NCI-H128 (cell line): ENCODE measurements at regions not wholly inside any gene's neighbourhood (a gene's known extent, or its start where the extent isn't known, plus 50 kb on each side); places are given as distances from the start of the nearest gene placed in this dataset.
"Not testable (repeated sequence)": the region's sequence is repeated elsewhere in the genome, so short reads cannot be mapped to it uniquely, and the experiment has no call there.

Source experiments
- DNase-seq: peaks from one replicate; lab custom pipeline; 2025; ENCODE audit not compliant: unreplicated experiment; lab: John Stamatoyannopoulos, UW

DNA sequence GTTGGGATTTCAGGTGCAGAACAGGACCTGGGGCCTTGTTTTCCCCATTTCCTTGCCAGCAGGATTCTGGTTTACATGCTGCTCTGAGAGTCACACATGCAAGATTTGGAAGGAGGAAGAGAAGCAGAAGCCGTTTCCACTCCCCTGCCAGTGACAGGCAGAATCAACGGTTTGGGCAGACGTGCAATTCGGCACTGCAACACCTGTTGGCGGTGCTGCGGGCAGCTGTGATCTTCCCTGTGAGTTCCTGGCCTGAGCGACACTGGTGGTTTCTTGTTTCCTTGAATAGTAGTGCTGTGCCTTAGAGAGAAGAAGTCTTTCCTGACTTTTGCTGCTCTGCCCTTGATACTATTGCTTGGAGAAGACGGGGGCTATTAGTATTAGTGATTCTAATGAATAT, 1126.2 kb downstream of the TYW1 start:
- no peak for DNase-seq

DNA sequence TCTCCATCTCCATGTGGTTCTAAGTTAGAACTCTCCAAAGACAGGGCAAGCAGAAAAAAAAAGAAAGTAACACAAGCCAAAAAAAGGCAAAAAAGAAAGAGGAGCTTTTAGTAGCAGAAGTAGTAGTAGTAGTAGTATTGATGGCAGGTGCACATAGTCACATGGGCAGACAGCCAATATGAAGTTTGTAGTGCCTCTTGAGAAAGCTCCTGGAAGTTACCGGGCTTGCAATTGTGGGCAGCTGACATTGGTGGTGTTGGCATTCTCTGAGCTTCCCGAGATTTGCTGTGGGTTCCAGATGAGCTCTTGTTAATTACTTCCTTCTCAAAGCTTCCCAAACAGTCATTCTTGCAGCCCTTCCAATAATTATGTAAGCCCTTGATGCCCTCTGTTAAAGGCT, 1128.5 kb downstream of the TYW1 start:
- DNase-seq = peak; percentile 52

DNA sequence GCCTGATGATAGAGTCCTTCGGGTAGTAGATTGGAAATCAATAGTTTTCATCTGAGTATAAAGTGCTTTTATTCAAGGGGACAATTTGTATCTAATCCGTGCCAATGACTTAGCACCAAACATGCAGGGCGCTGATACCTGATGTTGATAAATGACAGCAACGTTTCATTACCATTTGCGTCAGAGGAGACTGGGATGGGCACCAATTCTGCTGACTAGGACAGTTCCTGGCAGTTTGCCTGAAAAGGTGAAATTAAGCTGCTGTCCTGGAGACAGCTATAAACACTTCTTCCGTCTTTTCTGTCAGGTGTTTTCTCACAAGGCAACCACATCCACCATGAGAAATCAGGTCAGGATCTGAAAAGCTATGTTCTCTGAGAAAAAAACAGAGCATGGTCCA, 1136.4 kb downstream of the TYW1 start:
- DNase-seq = no peak

DNA sequence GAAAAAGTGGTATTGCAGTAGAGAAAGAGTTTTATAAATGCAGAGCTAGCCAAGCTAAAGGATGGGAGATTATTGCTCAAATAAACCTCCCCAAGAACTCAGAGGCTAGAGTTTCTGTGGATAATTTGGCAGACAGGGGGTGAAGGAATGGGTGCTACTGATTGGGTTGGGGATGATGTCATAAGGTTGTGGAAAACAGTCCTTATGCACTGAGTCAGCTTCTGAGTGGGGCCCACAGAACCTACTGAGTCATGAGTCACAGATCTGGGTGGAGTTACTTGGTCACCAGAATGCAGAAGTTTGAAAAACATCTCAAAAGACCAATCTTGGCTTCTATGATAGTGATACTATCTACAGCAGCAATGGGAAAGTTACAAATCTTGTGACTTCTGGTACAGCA, 1146.7 kb downstream of the TYW1 start:
- DNase-seq = no peak

DNA sequence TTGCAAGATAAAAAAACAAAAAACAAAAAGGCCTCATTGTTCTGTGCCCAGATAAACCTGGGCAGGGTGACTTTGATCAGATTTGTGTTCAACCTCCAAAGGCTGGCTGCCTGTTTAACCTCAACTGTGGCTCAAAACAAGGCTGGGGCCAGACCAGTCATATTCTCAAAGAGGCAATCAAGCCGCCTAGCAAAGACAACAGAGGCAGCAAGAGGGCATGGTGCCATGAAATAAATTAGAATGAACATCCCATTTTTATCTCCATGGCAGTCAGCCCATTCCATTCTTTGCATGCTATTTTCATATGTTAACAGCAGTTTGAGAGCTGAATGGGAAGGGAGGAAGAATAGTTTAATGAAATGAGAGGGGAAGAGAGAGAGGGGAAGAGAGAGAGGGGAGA, 1150.3 kb downstream of the TYW1 start:
- no peak for DNase-seq

DNA sequence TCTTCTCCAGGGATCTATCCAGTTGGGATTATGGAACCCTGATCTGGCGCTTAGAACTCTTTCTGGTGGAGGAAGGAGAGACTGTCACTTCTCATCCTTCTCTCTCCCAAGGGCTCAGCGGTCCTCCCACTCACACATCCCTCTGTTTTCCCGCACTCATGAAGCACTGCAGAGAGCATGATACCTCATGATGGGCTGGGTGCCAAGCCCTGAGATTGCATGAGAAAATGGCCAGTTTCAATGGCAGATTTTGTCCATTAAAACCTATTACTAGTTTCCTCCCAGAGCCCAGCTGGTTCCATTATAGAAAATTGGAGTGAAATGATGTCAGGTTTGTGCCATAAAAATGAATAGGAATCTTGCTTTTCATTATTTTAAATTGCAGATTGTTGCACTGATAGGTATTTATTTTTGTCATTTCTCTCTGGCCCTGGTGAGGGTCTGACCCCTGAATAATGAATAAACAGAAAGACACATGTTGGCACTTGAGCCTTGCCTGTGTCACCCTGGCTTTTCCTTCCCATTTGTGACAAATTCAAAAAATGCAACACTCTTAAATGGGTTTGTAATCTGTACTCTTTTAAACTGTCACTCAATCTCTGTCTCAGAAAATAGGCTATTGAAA, 1151.1 kb downstream of the TYW1 start:
- DNase-seq = peak; percentile 56

DNA sequence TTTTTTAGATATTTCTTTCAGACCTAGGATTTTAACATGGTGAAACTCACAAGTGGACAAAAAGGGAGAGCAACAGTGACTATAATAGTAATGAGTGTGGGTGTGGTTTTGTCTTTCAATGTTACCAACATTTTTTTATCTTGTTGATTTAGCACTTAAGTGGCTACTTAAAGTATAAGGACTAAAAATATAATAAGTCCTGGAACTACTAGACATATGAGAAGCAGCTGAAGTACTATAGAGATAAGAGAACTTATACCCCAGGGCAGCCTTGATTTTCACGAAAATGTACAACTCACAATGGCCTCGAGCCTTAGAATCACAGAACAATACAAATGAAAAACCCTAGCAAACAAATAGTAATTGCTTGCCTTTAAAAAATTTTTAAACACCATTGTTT, 1151.8 kb downstream of the TYW1 start:
- DNase-seq = peak; percentile 61

DNA sequence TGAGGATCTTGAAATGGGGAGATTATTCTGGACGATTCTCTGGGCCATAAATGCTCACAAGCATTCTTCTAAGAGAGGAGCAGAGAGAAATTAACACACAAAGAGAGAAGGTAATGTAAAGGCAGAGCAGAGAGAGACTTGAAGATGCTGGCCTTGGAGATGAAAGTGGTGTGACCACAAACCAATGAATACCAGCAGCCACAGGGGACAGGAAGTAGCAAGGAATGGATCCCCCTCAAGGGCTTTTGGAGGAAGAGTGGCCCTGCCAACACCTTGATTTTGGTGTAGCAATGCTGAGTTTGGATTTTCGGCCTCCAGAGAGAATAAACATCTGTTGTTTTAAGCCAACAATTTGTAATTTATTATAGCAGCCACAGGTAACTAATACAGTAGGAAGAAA, 1155.6 kb downstream of the TYW1 start:
- DNase-seq = no peak

DNA sequence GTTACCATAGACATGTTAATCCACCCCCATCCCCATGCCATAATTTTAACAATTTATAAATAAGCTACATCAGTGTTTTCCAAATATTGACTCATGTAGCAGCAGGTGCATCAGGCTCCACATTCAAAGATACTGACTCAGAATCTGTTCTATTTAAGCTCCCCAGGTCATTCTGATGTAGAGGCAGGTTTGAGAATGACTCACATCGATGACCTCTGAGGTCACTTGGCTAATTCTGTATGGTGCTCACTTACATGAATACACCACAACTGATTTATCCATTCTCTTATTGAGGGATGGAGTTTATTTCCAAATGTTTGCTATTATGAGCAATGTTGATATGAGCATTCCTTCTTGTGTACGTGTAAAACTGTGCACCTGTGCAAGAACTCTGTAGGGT, 1159.0 kb downstream of the TYW1 start:
- DNase-seq = no peak

DNA sequence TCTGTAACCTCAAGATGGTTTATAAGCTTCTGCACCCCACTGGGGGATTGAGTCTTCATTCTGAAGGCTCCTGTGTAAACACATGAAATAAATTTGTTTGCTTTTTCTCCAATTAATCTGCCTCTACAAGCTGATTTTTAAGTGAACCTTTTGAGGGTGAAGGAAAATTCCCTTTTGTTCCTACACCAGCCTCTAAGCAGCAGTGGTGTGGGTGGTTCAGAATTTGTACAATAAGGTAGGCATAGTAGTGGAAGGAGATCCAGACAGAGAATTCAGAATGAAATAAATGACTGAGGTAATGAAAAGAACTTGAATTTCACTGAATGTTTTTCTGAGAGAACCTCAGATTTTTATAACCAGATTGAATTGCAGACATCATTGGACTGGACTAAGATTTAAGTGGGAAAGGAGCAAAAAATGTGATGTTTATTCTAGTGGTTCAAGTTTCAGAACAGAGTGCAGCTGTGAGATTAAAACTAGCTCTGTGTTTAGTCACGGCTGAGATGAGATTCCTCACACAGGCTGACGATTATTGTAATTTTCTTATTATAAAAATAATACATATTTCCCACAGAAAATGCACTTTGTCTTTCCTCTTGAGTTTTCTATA, 1162.2 kb downstream of the TYW1 start:
- DNase-seq = no peak

DNA sequence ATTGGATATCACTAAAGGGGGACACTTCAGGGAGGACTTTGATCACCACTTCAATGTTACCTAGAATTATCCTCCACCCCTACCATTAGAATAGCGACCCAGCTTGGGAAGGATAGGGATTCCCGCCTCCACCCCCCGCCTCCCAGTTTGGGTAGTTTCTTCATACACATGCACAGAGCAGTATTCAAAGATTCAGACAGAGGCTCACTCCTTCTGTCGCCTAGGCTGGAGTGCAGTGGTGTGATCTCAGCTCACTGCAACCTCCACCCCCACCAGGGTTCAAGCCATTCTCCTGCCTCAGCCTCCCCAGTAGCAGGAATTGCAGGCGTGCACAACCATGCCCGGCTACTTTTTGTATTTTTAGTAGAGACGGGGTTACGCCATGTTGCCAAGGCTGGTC, 1166.1 kb downstream of the TYW1 start:
- DNase-seq = no peak

DNA sequence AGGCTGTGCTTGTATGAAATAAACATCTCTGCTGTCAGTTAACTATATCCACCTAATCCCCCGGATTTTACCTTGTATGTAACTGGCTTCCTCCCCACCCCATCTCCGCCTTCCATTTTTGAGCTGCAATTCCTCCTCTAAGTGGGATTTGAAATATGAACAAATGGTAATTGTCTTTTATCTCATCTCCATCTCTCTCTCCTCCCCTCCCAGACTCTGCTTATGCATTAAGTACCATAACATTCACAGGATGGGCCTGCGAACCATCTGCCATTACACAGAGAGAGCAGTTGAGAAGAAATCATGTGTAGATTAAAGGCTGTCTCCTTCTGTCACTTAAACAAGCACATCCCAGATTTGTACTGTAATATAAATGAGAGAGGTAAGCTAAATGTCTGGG, 1169.9 kb downstream of the TYW1 start:
- DNase-seq = no peak

DNA sequence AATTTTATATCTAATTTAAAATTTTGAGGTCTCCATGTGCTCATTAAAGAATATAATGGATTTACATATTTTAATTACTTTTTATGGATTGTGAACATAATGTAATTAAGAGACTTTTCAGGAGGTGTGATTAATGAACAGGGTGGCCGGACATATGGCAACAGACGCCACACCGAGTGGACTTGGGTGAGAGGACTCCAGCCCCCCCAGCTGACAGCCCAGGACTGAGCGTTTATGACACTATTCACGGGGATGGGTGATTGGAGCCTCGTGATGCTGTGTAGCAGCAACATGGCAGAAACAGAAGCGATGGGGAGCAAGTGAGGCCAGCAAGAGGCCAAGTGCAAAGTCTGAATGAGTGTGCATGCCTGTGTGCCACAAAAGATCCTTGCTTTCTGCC, 1176.9 kb downstream of the TYW1 start:
- no peak for DNase-seq

DNA sequence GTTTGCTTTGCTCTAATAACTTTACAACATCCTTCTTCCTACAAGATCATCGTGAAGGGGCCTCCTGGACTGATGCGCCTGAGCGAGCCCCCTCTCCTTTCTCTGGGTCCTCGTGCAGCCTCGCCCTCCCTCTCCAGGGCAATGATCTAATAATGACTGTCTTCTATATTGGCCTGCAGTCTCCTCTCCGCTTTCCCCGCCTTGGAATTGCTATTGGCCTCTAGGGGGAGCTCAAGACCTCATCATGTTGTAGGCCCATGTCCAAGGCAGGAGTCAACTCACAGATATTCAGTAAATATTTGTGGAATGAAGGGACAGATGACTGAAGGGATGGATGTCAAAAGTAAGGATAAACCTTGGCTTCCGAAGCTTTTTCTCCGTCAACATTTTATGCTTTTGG, 1180.3 kb downstream of the TYW1 start:
- DNase-seq = peak; percentile 24

DNA sequence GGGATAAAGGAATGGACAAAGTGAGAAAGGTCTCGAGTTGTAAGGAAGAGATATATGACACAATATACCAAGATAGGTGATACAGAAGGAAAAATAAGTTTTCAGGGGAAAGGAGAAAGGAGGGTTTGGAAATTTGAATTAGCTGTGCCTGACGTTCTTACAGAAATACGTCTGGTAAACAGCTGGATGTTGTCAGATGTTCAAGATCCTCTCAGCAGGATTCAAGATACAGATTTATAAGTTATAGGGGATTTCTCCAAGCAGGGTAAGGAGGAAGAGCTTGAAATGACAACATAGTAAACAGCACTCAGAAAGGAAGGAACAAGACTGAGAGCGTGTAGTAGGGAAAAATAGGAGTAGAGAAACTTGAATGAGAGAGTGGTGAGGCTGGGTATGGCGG, 1184.1 kb downstream of the TYW1 start:
- DNase-seq = no peak

DNA sequence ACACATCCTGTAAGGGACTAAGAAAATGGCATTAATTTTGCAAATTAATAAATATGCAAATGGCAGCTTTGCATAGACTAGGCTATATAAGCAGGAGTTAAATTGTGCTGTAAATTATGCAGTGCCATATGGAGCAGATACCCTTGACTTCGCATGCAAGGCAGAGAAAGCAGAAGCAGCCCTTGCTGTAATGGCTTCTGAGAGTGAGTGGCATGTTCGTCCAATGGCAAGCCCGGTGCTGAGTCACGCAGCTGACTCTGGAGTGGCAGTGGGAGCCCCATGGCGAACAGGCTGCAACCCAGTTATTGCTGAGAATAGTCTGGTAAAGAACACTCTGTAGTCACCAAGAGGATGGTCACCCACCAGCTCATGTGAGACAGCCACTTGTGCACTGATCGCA, 1186.5 kb downstream of the TYW1 start:
- DNase-seq = no peak

DNA sequence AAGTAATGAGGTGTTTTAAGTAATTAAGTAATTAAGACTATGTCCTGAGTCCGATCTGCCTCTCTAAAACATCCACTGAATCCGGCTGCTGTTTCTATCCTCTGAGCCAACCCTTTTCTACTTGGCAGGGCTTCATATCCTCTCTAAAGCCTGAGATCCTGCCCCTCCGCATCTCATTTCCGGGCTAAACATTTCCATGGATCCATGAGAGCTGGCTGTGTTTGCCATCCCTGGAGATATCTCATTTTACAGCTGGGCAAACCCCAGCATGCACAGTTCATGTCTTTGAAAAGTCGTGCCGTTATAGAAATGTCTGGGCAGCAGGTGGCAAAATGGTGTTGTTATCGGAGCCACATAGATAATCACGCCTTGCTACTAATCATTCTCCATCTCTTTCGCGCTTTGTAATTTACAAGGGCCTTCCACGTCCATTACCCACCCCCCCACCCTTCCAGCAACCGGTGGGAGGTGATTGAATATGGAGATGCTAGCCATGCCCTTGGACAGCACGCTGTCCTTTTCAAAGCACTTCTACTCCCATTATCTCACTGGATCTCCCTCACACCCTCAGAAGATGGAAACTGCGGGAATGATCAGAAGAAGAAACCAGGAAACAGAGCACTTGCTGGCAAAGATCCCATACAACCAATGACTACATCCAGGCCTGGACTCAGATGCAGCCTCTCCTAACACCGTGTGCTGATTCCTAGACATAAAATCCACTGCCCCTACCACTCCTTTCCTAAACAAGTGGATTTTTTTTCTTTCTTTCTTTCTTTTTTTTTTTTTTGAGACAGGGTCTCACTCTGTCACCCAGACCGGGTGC, 1189.2 kb downstream of the TYW1 start:
- DNase-seq = peak; percentile 59

DNA sequence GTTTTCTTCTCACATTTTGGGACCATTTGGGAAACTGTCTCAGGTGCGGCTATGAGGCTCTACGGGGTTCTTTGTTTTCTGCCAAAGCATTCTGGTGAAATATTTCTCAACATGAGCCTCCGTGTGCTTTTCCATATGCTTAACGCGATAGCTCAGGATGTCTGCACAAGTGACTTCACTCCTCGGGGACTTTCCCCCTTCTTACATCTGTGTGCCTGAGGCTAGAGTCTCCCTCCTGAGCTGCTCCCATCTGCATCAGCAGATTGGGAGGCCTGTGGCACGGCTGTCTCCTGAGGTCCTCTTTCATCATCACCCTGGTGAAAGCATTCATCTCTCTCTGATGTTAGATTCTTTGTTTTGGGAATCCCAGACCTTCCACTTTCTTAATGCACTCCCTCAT, 1190.9 kb downstream of the TYW1 start:
- DNase-seq = no peak

DNA sequence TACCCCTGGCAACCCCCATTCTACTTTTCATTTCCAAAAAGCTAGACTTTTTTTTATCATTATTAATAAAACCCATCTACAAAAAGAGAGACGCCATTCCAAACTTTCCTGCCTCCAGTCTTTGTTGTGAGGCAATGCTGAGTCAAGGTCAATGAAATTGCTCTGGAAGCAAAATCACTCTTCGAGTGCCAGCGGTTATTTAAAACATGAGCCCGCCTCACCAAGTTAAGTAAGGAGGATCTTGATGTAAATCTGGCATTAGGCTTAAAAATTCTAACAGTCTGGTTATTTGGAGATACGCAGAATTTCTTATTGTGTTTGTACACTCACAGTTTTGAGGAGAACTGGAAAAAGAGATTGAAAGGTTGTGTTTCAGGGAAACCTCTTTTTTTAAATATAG, 1196.3 kb downstream of the TYW1 start:
- DNase-seq = no peak

DNA sequence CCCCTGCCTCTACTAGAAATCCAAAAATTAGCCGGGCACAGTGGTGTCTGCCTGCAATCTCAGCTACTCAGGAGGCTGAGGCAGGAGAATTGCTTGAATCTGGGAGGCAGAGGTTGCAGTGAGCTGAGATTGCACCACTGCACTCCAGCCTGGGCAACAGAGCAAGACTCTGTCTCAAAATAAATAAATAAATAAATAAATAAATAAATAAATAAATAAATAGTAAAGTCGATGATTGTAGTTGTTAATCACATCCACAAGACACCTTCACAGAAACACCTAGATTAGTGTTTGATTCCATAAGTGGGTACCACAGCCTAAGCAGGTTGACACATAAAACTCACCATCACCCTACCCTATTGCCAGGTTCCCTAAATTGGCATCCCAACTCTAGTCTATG, 1199.0 kb downstream of the TYW1 start:
- not testable (repeated sequence) for DNase-seq

DNA sequence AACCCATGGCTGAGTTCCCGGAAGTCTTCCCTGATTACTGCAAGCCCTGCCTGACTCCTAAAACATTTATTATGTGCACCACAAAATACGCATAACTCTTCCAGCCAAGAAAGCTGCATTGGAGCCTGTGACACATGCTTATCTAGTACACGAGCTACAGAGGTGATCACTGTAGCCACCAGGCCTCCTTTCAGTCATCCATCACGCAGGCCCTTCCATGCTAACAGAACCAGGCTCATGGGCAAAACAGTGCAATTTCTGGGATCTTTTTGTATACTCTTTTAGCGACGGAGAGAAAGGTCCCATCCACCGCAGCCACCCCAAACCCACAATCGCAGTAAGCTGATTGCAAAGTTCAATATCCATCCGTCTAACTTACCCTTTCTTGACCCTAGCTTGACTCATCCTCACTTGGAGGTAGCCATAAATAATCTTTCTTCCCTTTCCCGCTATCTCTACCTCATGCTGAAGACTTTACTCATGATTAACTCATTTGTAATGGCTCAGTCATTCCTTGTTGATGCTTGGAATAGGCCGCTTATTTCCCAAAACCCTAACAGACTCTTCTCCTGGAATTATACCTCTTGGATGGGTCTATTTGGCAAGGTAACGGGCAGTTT, 1203.5 kb downstream of the TYW1 start:
- no peak for DNase-seq

DNA sequence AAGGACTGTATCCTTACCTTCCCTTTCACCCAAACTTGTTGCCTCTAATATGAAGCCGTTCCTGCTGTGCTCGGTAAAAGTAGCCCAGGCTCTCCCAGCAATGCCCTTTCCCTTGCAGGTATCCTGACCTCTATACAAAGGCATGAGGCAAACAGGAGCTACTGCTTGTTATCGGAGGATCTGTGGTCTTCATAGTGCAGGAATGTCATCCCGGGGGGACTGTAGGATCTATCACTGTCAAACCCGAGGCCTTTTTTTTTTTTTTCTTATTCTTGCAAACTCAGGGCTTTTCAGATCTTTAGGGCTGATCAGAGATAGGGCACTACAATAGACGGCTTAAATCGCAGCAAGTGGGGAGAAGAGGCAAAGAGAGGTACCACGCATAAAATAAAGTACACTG, 1206.6 kb downstream of the TYW1 start:
- DNase-seq = no peak
